GM23248 (cell line): ENCODE measurements at regions not wholly inside any gene's neighbourhood (a gene's known extent, or its start where the extent isn't known, plus 50 kb on each side); places are given as distances from the start of the nearest gene placed in this dataset. TPM values are rescaled to one million over a fixed set of nuclear protein-coding genes. Genes with fewer than 3 reads are reported as not detected.

Source experiments
- DNase-seq: peaks from one replicate; pipeline ENCODE4 v3.0.0-alpha.2; 2015
- H2AFZ ChIP-seq: fragments of 200-600 bp; sonication (generic); 2 replicates; pipeline ENCODE4 v1.6.1; 2016; ENCODE audit warnings: antibody characterized with exemption
- H3F3A ChIP-seq: fragments of 200-600 bp; sonication (generic); 2 replicates; pipeline ENCODE4 v1.6.1; 2016; ENCODE audit warnings: mild to moderate bottlenecking, antibody characterized with exemption, mixed run types; ENCODE audit not compliant: insufficient read depth
- H3K27ac ChIP-seq: fragments of 200-600 bp; sonication (generic); 2 replicates; pipeline ENCODE4 v1.5.1; 2016; ENCODE audit warnings: mild to moderate bottlenecking
- H3K27me3 ChIP-seq: fragments of 200-600 bp; sonication (generic); replicated peaks from 2 replicates; pipeline ENCODE4 v1.6.1; 2016; ENCODE audit warnings: mild to moderate bottlenecking; ENCODE audit not compliant: insufficient read depth
- H3K36me3 ChIP-seq: fragments of 200-600 bp; sonication (generic); 2 replicates; pipeline ENCODE4 v1.6.1; 2016; ENCODE audit warnings: low read depth, mild to moderate bottlenecking
- H3K4me1 ChIP-seq: fragments of 200-600 bp; sonication (generic); 2 replicates; pipeline ENCODE4 v1.6.1; 2016; ENCODE audit warnings: mild to moderate bottlenecking; ENCODE audit not compliant: insufficient read depth
- H3K4me2 ChIP-seq: fragments of 200-600 bp; sonication (generic); one replicate; pipeline ENCODE4 v1.6.1; 2016; ENCODE audit warnings: mild to moderate bottlenecking; ENCODE audit not compliant: unreplicated experiment
- H3K4me3 ChIP-seq: fragments of 200-600 bp; sonication (generic); 2 replicates; pipeline ENCODE4 v1.5.1; 2016; ENCODE audit warnings: mild to moderate bottlenecking
- H3K79me2 ChIP-seq: fragments of 200-600 bp; sonication (generic); 2 replicates; pipeline ENCODE4 v1.6.1; 2016; ENCODE audit warnings: mild to moderate bottlenecking; ENCODE audit not compliant: insufficient read depth
- H3K9ac ChIP-seq: fragments of 200-600 bp; sonication (generic); 2 replicates; pipeline ENCODE4 v1.6.1; 2016; ENCODE audit warnings: mild to moderate bottlenecking
- H3K9me2 ChIP-seq: fragments of 200-600 bp; sonication (generic); 2 replicates; pipeline ENCODE4 v1.6.1; 2016; ENCODE audit warnings: mixed run types, mild to moderate bottlenecking, moderate library complexity; ENCODE audit not compliant: insufficient read depth
- H3K9me3 ChIP-seq: fragments of 200-600 bp; sonication (generic); one replicate; pipeline ENCODE4 v1.6.1; 2017; ENCODE audit warnings: low read depth
- H4K20me1 ChIP-seq: fragments of 200-600 bp; sonication (generic); 2 replicates; pipeline ENCODE4 v1.6.0; 2016; ENCODE audit not compliant: insufficient read depth
- EZH2 ChIP-seq: fragments of 200-600 bp; sonication (generic); IDR thresholded peaks from 2 replicates; pipeline ENCODE4 v1.6.1; 2018; ENCODE audit warnings: antibody characterized with exemption, mild to moderate bottlenecking; ENCODE audit not compliant: insufficient read depth, poor library complexity, severe bottlenecking
- EZH2phosphoT487 ChIP-seq: fragments of 200-600 bp; sonication (generic); IDR thresholded peaks from 2 replicates; pipeline ENCODE4 v1.6.1; 2018; ENCODE audit warnings: antibody characterized with exemption, moderate library complexity, mild to moderate bottlenecking, low read depth; ENCODE audit not compliant: insufficient read depth
- in situ Hi-C: fragments of 300-500 bp; cut with MboI; formaldehyde crosslinking; loops from 2 replicates; pipeline ENCODE4 v1.15.0; 2020
- small RNA-seq: library from RNA; depleted of rRNA; stranded (forward); fragments of <200 nt; gene quantifications from one replicate; pipeline ENCODE3, GENCODE V24; 2014; ENCODE audit warnings: low read depth, low replicate concordance

DNA sequence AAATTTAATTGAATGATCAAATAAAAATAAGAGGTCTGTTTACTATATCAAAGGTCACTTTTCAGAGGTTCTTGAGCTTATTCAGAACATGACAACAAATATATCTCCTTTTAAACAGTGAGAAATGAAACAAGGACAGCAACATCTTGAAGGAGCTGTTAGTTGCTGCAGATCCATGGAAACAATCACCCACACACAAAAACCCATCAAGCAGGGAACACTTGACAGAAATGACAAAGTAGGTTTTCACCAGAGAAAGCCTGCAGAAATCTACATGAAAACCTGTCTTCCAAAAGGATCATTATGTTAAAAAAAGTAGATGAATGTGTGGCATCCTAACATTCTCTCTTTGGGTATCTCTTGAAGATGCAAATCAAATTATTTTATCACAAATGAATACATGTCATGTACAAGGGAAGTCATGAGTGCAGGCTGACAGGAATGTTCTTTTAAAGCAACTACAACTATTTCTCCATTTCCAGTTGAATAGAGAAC is 203.0 kb downstream of the GRIA2 start:
- no peaks in the 10 kb centered on the region for H3K9me2 ChIP-seq
- no peak overlapping the region for H2AFZ ChIP-seq
- H3F3A ChIP-seq = no peaks in the 10 kb centered on the region
- no peaks in the 10 kb centered on the region for H3K4me1 ChIP-seq
- H3K9me3 ChIP-seq = no peaks in the 10 kb centered on the region
- no peak overlapping the region for H3K4me3 ChIP-seq
- in situ Hi-C loops = no loop called here
- H3K4me2 ChIP-seq = no peak overlapping the region
- no peaks in the 10 kb centered on the region for H3K36me3 ChIP-seq
- no peaks in the 10 kb centered on the region for H3K79me2 ChIP-seq
- H3K27me3 ChIP-seq = no peaks in the 10 kb centered on the region
- H3K27ac ChIP-seq = no peak overlapping the region
- TF ChIP-seq EZH2 = no peak
- TF ChIP-seq EZH2phosphoT487 = no peak
- no peak overlapping the region for H3K9ac ChIP-seq
- no peak for DNase-seq
- H4K20me1 ChIP-seq = no peaks in the 10 kb centered on the region

DNA sequence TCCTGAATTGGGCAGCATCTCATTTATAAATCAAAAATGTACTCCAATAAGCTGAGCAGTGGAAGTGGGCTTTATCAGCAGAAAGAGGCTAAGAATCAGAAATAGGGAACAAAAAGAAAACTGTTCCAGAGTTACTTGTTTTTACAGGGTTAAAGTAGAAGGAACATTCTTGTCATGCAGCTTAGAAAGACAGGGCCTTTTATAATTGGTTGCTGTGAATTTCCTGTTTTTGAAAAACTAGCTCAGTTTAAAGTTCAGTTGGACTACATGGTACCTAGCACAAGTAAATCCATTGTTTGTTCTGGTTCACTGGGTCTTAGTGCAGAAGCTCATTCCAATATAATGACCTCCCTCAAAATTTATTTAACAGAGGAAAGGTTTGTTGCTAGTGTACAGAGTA is 200.8 kb downstream of the GRIA2 start:
- no peaks in the 10 kb centered on the region for H3K27me3 ChIP-seq
- H3K27ac ChIP-seq = no peak overlapping the region
- H3K9me2 ChIP-seq = no peaks in the 10 kb centered on the region
- DNase-seq = no peak
- no peaks in the 10 kb centered on the region for H3K79me2 ChIP-seq
- H3F3A ChIP-seq = no peaks in the 10 kb centered on the region
- no peak overlapping the region for H3K4me3 ChIP-seq
- TF ChIP-seq EZH2 (no peak), EZH2phosphoT487 (no peak)
- no peaks in the 10 kb centered on the region for H4K20me1 ChIP-seq
- in situ Hi-C loops = no loop called here
- H3K4me2 ChIP-seq = no peak overlapping the region
- no peaks in the 10 kb centered on the region for H3K9me3 ChIP-seq
- H3K36me3 ChIP-seq = no peaks in the 10 kb centered on the region
- no peak overlapping the region for H3K9ac ChIP-seq
- H3K4me1 ChIP-seq = no peaks in the 10 kb centered on the region
- no peak overlapping the region for H2AFZ ChIP-seq

Small RNA genes in the stretch of these regions (small RNA-seq; reads per million reads assigned to genes)
- not detected for gene RF00019
